Left ventricle myocardium inferior (tissue), 1 donor: ENCODE measurements at regions not wholly inside any gene's neighbourhood (a gene's known extent, or its start where the extent isn't known, plus 50 kb on each side); places are given as distances from the start of the nearest gene placed in this dataset.

ENCODE experiments used
- DNase-seq: peaks from one replicate; pipeline ENCODE4 v3.0.0-alpha.2; 2020
- H3K27ac ChIP-seq: fragments of 200-600 bp; replicated peaks from 2 replicates; pipeline ENCODE4 v1.8.0; 2021
- H3K27me3 ChIP-seq: fragments of 200-600 bp; 2 replicates; pipeline ENCODE4 v1.8.0; 2021; ENCODE audit warnings: low read depth
- H3K36me3 ChIP-seq: fragments of 200-600 bp; 2 replicates; pipeline ENCODE4 v1.8.0; 2021
- H3K4me1 ChIP-seq: fragments of 200-600 bp; 2 replicates; pipeline ENCODE4 v1.8.0; 2021
- H3K4me3 ChIP-seq: fragments of 200-600 bp; 2 replicates; pipeline ENCODE4 v1.8.0; 2021; ENCODE audit warnings: mild to moderate bottlenecking, moderate library complexity
- H3K9me3 ChIP-seq: fragments of 200-600 bp; replicated peaks from 2 replicates; pipeline ENCODE4 v1.8.0; 2021
- CTCF ChIP-seq: fragments of 200-600 bp; IDR thresholded peaks from 2 replicates; pipeline ENCODE4 v1.8.0; 2021; ENCODE audit warnings: antibody characterized with exemption, mild to moderate bottlenecking, borderline replicate concordance
- intact Hi-C: fragments of 100-400 bp; cut with micrococcal nuclease; formaldehyde crosslinking; loops from one replicate; pipeline ENCODE4 v1.11.0; 2022
- donor health status: DM: no; HTN: yes; CAD: no; lungs with severe emphysema.

DNA sequence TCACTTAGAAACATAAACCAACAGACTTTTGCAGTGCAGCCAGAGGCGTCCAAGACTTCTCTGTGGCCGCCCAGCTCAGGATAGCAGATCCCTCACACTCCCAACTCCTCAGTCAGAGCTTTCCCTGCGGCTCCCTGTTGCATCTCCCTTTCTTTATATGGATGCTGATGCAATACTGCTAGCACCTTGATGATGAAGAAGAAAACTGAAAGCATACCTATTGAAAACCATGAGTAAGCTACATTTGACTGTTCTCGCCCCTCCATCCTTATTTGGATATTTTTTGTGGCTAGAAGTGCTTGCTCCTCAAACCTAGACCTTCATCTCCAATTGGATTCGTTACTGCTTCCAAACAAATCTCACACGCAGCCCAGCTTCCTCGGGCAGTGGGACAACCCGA, 57.3 kb upstream of the UBL3 start:
- H3K4me3 ChIP-seq: no peak overlapping the region
- H3K27me3 ChIP-seq: no peaks in the 10 kb centered on the region
- TF ChIP-seq CTCF: no peak
- H3K36me3 ChIP-seq: no peaks in the 10 kb centered on the region
- H3K4me1 ChIP-seq: peaks cover 2% of the 10 kb centered on the region
- no peaks in the 10 kb centered on the region for H3K9me3 ChIP-seq
- intact Hi-C loops: no loop called here
- no peak for DNase-seq
- no peak overlapping the region for H3K27ac ChIP-seq

DNA sequence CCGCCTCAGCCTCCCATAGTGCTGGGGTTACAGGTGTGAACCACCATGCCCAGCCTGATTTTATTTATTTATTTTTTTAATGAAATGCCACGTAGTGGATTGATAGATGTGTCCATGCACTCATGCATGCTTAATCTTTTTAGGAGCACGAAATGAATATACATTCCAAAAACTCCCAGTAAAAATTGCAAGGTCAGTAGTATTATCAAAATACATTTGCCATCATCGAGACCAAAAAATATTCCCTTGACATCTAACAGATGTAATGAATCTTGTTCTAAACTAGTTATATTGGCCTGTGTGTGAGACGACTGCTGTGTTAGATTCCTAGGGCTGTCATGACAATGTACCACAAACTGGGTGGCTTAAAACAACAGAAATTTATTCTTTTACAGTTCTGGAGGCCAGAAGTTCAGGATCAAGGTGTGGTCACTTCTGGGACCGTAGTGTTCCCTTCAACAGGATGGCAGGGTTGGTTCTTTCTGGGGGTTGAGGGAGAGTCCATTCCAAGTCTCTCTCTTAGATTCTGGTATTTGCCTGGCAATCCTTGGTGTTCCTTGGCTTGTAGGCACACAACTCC, 56.1 kb upstream of the UBL3 start:
- intact Hi-C loops: no loop called here
- H3K27ac ChIP-seq: no peak overlapping the region
- H3K9me3 ChIP-seq: no peaks in the 10 kb centered on the region
- no peaks in the 10 kb centered on the region for H3K27me3 ChIP-seq
- peaks cover 7% of the 10 kb centered on the region for H3K4me1 ChIP-seq
- no peak for TF ChIP-seq CTCF
- DNase-seq: no peak
- H3K36me3 ChIP-seq: no peaks in the 10 kb centered on the region
- H3K4me3 ChIP-seq: no peak overlapping the region

DNA sequence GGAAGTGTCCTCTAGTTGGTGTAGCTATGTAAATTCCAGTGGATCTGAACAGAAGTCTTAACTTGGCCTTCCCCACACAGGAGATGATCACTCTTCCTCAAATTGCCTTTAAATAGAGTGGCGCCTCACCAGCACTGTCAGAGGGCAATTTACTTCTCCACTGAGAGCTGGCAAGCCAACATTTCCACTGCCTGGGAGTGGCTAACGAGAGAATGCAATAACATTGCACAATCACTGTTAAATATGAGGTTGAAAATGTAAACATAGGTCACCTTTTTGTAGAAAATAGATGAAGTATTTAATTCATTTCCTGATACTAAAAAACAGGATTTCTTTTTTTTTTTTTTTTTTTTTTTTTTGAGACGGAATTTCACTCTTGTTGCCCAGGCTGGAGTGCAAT, 55.4 kb upstream of the UBL3 start:
- no peak overlapping the region for H3K27ac ChIP-seq
- no peaks in the 10 kb centered on the region for H3K27me3 ChIP-seq
- no peak for DNase-seq
- peaks cover 3% of the 10 kb centered on the region for H3K9me3 ChIP-seq
- H3K4me1 ChIP-seq: peaks cover 7% of the 10 kb centered on the region
- intact Hi-C loops: no loop called here
- no peak overlapping the region for H3K4me3 ChIP-seq
- TF ChIP-seq CTCF: no peak
- H3K36me3 ChIP-seq: no peaks in the 10 kb centered on the region

DNA sequence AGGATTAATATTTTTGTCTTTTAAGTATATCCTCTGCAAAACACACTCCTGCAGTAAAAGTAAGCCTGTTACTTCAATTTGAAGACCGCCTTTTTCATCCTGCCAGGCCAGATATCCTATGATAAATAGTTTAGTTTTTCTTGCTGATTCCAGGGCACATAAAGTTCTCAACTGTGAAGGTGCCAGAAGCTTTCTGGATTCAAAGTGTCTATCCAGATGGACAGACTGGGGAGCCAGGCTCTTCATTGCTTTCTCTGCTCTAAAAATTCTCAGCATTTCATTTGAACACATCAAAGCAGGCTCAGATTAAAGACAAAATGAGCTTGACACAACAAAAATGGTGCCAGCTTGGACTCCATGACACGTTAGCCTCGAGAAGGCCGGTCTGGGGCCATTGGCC, 53.6 kb upstream of the UBL3 start:
- Histone ChIP-seq H3K27ac (no peak overlapping the region), H3K36me3 (no peaks in the 10 kb centered on the region), H3K9me3 (peaks cover 7% of the 10 kb centered on the region), H3K27me3 (peaks cover 1% of the 10 kb centered on the region), H3K4me1 (peaks cover 7% of the 10 kb centered on the region), H3K4me3 (no peak overlapping the region)
- intact Hi-C loops: no loop called here
- TF ChIP-seq CTCF: no peak
- DNase-seq: no peak

DNA sequence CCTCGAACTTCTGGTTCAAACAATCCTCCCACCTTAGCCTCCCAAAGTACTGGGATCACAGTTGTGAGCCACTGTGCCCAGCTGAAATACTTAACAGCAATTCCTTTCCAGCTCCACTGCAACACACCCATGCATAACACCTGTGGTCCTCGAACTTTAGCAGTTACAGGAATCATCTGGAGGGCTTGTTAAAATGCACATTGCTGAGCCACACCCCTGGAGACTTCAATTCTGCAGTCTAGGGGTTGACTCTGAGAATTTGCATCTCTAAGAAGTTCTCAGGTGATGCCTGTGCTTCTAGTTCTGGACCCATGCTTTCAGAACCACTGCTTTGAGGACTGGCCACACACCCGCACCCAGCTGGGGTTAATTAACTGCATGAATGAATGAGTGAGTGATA, 53.1 kb upstream of the UBL3 start:
- no peak overlapping the region for H3K27ac ChIP-seq
- TF ChIP-seq CTCF: no peak
- no peak for DNase-seq
- H3K4me3 ChIP-seq: no peak overlapping the region
- intact Hi-C loops: no loop called here
- H3K9me3 ChIP-seq: peaks cover 7% of the 10 kb centered on the region
- peaks cover 6% of the 10 kb centered on the region for H3K27me3 ChIP-seq
- peaks cover 7% of the 10 kb centered on the region for H3K4me1 ChIP-seq
- no peaks in the 10 kb centered on the region for H3K36me3 ChIP-seq
